ENCODE measurements at regions not wholly inside any gene's neighbourhood (a gene's known extent, or its start where the extent isn't known, plus 50 kb on each side); places are given as distances from the start of the nearest gene placed in this dataset.

- no peak for DNase-seq (ENCODE audit: low spot score in 2 of 2)
- no peak overlapping the region for H3K4me3 ChIP-seq
- no peaks in the 10 kb centered on the region for H3K9me3 ChIP-seq
- no peaks in the 10 kb centered on the region for H3K27me3 ChIP-seq (ENCODE audit: low read depth)
- H3K36me3 ChIP-seq (replicated peaks): no peaks in the 10 kb centered on the region
- in situ Hi-C loops (cut with MboI; ENCODE audit: low sequenced_read_pairs): no loop called here
- no peaks in the 10 kb centered on the region for H3K4me1 ChIP-seq
Observed at GRCh38 chr18:47346016-47346415, 94.6 kb upstream of the SKOR2 start.

- Histone ChIP-seq H3K4me1 (no peaks in the 10 kb centered on the region), H3K27me3 (ENCODE audit: low read depth) (no peaks in the 10 kb centered on the region), H3K36me3 (replicated peaks) (no peaks in the 10 kb centered on the region), H3K9me3 (no peaks in the 10 kb centered on the region), H3K4me3 (no peak overlapping the region)
- in situ Hi-C loops (cut with MboI; ENCODE audit: low sequenced_read_pairs): no loop called here
- no peak for DNase-seq (ENCODE audit: low spot score in 2 of 2)
Observed at GRCh38 chr18:47345291-47345690, 93.8 kb upstream of the SKOR2 start.

DNA sequence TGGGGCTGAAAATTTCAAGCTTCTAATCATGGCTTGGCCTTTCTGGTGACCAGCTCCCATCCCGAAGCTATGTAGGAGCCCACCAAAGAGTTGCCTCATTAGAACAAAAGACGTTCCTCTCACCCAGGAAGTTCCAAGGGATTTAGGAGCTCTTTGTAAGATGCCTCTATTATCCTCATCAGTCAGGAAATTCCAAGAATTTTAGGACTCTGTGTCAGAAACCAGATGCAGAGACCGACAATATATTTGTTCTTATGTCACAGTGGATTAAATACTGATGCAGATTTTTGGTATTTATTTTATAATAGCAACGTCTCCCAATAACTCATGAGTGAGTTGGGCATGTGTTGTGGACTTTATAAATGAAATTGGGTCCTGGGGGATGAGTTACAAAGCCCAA is 91.8 kb upstream of the SKOR2 start:
- H3K9me3 ChIP-seq: no peaks in the 10 kb centered on the region
- H3K4me3 ChIP-seq: no peak overlapping the region
- H3K4me1 ChIP-seq: no peaks in the 10 kb centered on the region
- no peak for DNase-seq (ENCODE audit: low spot score in 2 of 2)
- no peaks in the 10 kb centered on the region for H3K36me3 ChIP-seq (replicated peaks)
- H3K27me3 ChIP-seq (ENCODE audit: low read depth): no peaks in the 10 kb centered on the region
- in situ Hi-C loops (cut with MboI; ENCODE audit: low sequenced_read_pairs): no loop called here

GRCh38 chr18:47342566-47342965 is 91.1 kb upstream of the SKOR2 start:
- in situ Hi-C loops (cut with MboI; ENCODE audit: low sequenced_read_pairs): no loop called here
- Histone ChIP-seq H3K4me1 (no peaks in the 10 kb centered on the region), H3K9me3 (no peaks in the 10 kb centered on the region), H3K27me3 (ENCODE audit: low read depth) (no peaks in the 10 kb centered on the region), H3K36me3 (replicated peaks) (no peaks in the 10 kb centered on the region), H3K4me3 (no peak overlapping the region)
- no peak for DNase-seq (ENCODE audit: low spot score in 2 of 2)

DNA sequence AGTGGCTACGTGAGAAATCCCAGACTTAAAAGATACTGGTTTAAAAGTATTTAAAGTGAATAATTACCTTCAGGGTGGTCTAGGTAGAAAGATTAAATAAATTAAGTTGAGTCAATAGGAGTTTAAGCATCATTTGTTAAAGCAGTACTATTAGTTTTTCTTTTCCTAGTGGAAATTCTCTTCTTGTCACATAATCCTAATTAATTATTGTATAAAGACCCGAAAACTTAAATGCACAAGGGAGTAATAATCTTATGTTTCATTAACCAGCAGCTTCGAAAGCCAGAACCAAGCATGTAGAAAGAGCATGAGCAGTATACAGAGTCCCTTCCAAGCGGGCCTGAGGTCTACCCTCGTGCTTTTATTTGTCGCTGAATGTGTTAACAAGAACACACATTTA is 90.2 kb upstream of the SKOR2 start:
- Histone ChIP-seq H3K27me3 (ENCODE audit: low read depth) (no peaks in the 10 kb centered on the region), H3K4me3 (no peak overlapping the region), H3K36me3 (replicated peaks) (no peaks in the 10 kb centered on the region), H3K4me1 (no peaks in the 10 kb centered on the region), H3K9me3 (no peaks in the 10 kb centered on the region)
- DNase-seq (ENCODE audit: low spot score in 2 of 2): no peak
- in situ Hi-C loops (cut with MboI; ENCODE audit: low sequenced_read_pairs): no loop called here

GRCh38 chr18:47334966-47335365 is 83.5 kb upstream of the SKOR2 start:
- Histone ChIP-seq H3K9me3 (no peaks in the 10 kb centered on the region), H3K36me3 (replicated peaks) (no peaks in the 10 kb centered on the region), H3K4me1 (no peaks in the 10 kb centered on the region), H3K4me3 (no peak overlapping the region), H3K27me3 (ENCODE audit: low read depth) (no peaks in the 10 kb centered on the region; the same call in 1 of the 2 replicates)
- in situ Hi-C loops (cut with MboI; ENCODE audit: low sequenced_read_pairs): no loop called here
- DNase-seq (ENCODE audit: low spot score in 2 of 2): no peak

GRCh38 chr18:47333926-47334635 is 82.6 kb upstream of the SKOR2 start:
- DNase-seq (ENCODE audit: low spot score in 2 of 2): no peak
- H3K27me3 ChIP-seq (ENCODE audit: low read depth): no peaks in the 10 kb centered on the region; the same call in 1 of the 2 replicates
- no peaks in the 10 kb centered on the region for H3K9me3 ChIP-seq
- in situ Hi-C loops (cut with MboI; ENCODE audit: low sequenced_read_pairs): no loop called here
- H3K36me3 ChIP-seq (replicated peaks): no peaks in the 10 kb centered on the region
- H3K4me1 ChIP-seq: no peaks in the 10 kb centered on the region
- no peak overlapping the region for H3K4me3 ChIP-seq

GRCh38 chr18:47331641-47332040 is 80.2 kb upstream of the SKOR2 start:
- no peak overlapping the region for H3K4me3 ChIP-seq
- no peaks in the 10 kb centered on the region for H3K36me3 ChIP-seq (replicated peaks)
- no peaks in the 10 kb centered on the region; the same call in 1 of the 2 replicates for H3K27me3 ChIP-seq (ENCODE audit: low read depth)
- in situ Hi-C loops (cut with MboI; ENCODE audit: low sequenced_read_pairs): no loop called here
- no peaks in the 10 kb centered on the region for H3K9me3 ChIP-seq
- H3K4me1 ChIP-seq: no peaks in the 10 kb centered on the region
- DNase-seq (ENCODE audit: low spot score in 2 of 2): no peak

GRCh38 chr18:47331026-47331425 is 79.6 kb upstream of the SKOR2 start:
- Histone ChIP-seq H3K27me3 (ENCODE audit: low read depth) (no peaks in the 10 kb centered on the region; the same call in 1 of the 2 replicates), H3K9me3 (no peaks in the 10 kb centered on the region), H3K4me3 (no peak overlapping the region), H3K4me1 (no peaks in the 10 kb centered on the region), H3K36me3 (replicated peaks) (no peaks in the 10 kb centered on the region)
- DNase-seq (ENCODE audit: low spot score in 2 of 2): no peak
- in situ Hi-C loops (cut with MboI; ENCODE audit: low sequenced_read_pairs): no loop called here

- Histone ChIP-seq H3K9me3 (no peaks in the 10 kb centered on the region), H3K27me3 (ENCODE audit: low read depth) (no peaks in the 10 kb centered on the region), H3K4me3 (no peak overlapping the region), H3K36me3 (replicated peaks) (no peaks in the 10 kb centered on the region), H3K4me1 (no peaks in the 10 kb centered on the region)
- no peak for DNase-seq (ENCODE audit: low spot score in 2 of 2)
- in situ Hi-C loops (cut with MboI; ENCODE audit: low sequenced_read_pairs): no loop called here
Observed at GRCh38 chr18:47323158-47323557, 71.7 kb upstream of the SKOR2 start.

DNA sequence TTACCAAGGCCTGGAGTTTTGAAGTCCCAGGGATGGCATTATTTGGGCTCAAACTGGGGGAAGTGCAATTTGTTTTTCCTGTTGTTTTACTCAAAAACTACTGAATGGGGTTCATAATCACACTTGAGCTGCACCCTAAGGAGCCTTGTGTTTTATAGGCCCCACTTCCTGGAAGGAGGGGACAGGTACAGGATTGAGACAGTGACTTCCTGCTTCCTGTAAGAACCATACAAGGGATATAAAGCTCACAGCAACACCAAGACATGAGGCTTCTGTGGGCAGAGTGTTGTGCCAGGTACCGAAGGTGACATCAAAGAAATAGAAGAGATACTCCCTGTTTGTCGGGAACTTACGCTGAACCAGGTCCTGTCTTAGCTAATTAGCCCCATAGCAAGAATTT is 70.4 kb upstream of the SKOR2 start:
- in situ Hi-C loops (cut with MboI; ENCODE audit: low sequenced_read_pairs): no loop called here
- H3K27me3 ChIP-seq (ENCODE audit: low read depth): no peaks in the 10 kb centered on the region
- H3K36me3 ChIP-seq (replicated peaks): no peaks in the 10 kb centered on the region

DNA sequence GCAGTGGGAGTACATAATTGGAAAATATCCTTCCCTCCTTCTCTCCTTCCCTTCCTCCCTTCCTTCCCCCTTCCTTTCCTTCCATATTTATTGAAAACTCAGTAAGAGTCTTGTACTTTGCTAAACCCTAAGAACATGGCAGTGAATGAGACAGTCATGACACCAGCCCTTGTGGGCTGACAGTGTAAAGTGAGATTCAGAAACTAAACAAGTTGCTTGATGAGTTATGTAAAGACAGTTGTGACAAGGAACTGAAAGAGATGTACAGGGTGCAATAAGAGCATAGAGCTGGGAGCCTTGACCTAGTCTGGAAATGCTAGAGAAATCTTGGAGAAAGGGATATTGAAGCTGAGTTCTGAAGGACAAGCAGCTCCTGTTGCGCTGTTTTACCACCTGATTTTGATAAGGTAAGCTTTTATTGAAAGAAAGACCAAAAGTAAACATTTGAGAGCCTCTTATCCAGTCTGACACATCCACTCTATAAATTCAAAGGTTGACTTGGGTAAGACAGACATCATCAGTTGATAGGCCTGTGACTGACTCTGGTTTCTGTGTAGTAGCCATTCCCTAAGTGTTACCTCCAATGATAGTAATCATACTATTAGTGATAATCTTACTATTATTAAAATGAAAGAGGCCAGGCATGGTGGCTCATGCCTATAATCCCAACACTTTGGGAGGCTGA is 66.5 kb upstream of the SKOR2 start:
- H3K4me3 ChIP-seq: no peak overlapping the region
- in situ Hi-C loops (cut with MboI; ENCODE audit: low sequenced_read_pairs): no loop called here

More for the DNA sequence above, 70.4 kb upstream of the SKOR2 start:
- Histone ChIP-seq H3K9me3 (no peaks in the 10 kb centered on the region), H3K4me1 (no peaks in the 10 kb centered on the region), H3K4me3 (no peak overlapping the region)
- DNase-seq (ENCODE audit: low spot score in 2 of 2): no peak

DNA sequence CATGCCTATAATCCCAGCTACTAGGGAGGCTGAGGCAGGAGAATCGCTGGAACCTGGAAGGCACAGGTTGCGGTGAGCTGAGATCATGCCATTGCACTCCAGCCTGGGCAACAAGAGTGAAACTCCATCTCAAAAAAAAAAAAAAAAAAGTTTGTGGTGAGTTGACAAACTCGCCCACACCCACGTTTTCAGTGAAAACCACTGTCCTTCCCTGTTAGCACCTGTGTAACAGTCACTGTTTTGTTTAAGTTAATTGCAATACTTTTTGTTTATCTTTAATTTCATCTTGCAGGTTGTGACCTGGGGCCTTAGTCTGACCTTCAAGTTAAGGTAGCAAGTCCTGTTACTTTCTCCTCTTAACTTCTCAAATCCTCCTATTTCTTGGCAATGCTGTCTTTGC is 65.5 kb upstream of the SKOR2 start:
- Histone ChIP-seq H3K4me1 (no peaks in the 10 kb centered on the region), H3K4me3 (no peak overlapping the region), H3K9me3 (no peaks in the 10 kb centered on the region), H3K27me3 (ENCODE audit: low read depth) (no peaks in the 10 kb centered on the region), H3K36me3 (replicated peaks) (no peaks in the 10 kb centered on the region)
- in situ Hi-C loops (cut with MboI; ENCODE audit: low sequenced_read_pairs): no loop called here
- no peak for DNase-seq (ENCODE audit: low spot score in 2 of 2)

More for the DNA sequence above, 66.5 kb upstream of the SKOR2 start:
- no peaks in the 10 kb centered on the region for H3K9me3 ChIP-seq
- no peaks in the 10 kb centered on the region for H3K27me3 ChIP-seq (ENCODE audit: low read depth)
- no peaks in the 10 kb centered on the region for H3K36me3 ChIP-seq (replicated peaks)
- H3K4me1 ChIP-seq: no peaks in the 10 kb centered on the region
- no peak for DNase-seq (ENCODE audit: low spot score in 2 of 2)

DNA sequence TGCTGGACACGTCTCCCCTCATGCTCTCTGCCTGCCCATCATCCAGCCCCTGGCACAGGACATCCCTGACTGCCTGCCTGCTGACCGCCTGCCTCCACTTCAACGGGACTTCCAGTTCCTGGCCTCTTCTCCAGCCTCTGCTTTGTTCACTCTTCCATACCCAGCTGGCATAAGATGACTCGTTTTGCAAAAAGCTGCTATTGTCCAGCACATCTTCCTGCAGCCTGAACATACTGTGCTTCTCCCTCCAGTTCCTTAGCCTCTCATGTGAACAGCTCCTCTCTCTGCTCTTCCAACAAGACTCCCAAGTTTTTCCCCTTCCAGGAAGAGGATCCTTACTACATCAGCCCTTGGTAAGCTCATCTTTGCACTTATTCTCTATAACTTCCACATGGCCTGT is 62.4 kb upstream of the SKOR2 start:
- Histone ChIP-seq H3K9me3 (no peaks in the 10 kb centered on the region), H3K4me3 (no peak overlapping the region), H3K27me3 (ENCODE audit: low read depth) (no peaks in the 10 kb centered on the region), H3K4me1 (no peaks in the 10 kb centered on the region), H3K36me3 (replicated peaks) (no peaks in the 10 kb centered on the region)
- no peak for DNase-seq (ENCODE audit: low spot score in 2 of 2)
- in situ Hi-C loops (cut with MboI; ENCODE audit: low sequenced_read_pairs): no loop called here

All from HAP-1 (cell line).